GM11168 (cell line): ENCODE measurements at regions not wholly inside any gene's neighbourhood (a gene's known extent, or its start where the extent isn't known, plus 50 kb on each side); places are given as distances from the start of the nearest gene placed in this dataset.
"Not testable (repeated sequence)": the region's sequence is repeated elsewhere in the genome, so short reads cannot be mapped to it uniquely, and the experiment has no call there.

ENCODE experiments used
- in situ Hi-C: fragments of 300-500 bp; cut with MboI; formaldehyde crosslinking; loops from one replicate; pipeline ENCODE4 v1.12.0; 2022; ENCODE audit warnings: low sequenced_read_pairs; ENCODE audit not compliant: unreplicated experiment

DNA sequence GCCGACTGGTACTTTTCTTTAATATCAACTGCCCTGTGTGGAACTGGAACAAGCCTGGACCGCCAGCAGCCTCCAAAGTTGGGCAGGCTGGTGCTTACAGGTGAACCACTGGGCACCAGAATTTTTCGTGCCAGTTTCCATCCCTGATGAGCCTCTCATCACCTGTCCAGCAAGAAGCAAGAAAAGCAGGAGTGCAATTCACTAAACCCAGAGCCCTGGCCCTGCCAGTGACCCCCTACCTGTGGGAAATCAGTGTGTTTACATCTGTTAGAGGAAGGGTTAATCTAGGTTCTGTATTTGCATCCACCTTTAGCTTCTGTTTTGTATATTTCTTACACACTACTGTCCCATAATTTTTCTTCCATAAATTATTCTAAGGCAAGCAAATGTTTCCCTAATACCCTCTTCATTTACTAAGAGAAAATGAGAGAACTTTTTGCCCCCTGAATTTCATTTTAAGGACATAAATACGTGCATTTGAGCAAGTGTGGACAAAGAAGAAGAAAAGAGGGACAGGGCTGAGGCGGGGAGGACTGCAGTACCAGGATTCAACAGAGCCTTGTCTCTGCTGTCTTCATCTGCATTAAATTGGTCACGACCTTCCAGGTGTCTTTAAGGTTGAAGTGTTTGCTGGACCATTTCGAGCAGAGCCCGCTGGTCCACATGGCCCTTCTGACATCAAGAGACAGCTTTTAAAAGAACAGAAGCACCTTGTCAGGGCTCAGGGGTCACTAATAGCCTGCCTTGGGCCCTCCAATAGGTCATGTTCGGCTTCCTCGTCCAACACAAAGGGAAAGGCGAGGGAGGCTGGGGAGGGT lies 763.1 kb downstream of the BCL11A start:
- in situ Hi-C loops = no loop called here

DNA sequence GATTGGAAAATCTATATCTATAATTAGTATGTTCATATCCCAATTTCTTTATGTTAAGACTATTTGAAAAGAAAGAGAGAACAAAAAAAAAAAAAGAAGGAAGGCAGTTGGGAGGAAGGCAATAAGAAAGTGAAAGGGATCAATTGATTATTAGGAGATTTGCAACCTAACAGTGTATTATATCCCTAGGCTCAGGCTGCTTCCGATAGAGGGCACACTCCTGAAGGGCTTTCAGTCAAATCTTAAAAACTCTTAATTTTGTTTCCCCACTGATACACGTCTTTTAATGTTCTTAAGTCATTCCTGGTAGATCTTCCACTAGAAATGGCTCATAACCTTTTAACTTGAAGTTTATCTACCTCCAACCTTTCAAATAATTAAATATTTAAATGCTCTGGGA lies 763.9 kb downstream of the BCL11A start:
- in situ Hi-C loops = no loop called here

DNA sequence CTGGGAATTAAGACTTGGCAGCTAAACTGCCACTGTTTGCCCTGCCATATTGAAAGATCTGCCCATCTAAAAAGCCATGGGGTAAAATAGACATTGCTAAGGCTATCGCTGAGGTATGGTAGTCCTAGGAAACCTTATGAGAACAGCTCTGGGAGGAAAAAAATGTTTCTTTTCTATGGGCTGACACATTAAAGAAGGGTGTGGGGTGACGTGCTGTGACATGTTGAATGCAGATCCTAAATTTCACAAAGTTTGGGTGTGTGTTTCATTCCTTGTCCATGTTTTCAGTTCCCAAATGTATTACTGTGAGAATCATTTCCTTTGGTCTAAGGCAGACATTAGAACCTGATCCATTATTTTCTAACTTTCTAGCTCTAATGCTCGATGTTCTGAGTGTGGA lies 766.4 kb downstream of the BCL11A start:
- in situ Hi-C loops = no loop called here

DNA sequence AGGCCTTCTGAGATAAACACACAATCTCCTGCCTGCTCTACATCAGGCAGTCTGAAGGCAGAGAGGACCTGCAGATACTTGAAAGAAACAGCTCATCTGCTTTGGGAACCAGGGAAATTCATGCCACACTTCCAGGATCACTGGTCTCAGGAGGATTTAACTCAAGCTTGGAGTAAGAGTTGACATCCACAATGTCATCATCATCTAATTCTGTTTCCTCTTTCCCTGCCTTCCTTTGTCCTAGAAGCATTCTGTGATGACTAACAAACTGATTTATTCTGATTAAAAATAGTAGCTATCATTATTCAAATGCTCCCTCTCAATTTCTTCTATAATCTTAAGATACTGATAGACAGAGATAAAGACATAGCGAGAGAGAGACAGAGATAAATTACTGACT lies 766.8 kb downstream of the BCL11A start:
- in situ Hi-C loops = no loop called here

DNA sequence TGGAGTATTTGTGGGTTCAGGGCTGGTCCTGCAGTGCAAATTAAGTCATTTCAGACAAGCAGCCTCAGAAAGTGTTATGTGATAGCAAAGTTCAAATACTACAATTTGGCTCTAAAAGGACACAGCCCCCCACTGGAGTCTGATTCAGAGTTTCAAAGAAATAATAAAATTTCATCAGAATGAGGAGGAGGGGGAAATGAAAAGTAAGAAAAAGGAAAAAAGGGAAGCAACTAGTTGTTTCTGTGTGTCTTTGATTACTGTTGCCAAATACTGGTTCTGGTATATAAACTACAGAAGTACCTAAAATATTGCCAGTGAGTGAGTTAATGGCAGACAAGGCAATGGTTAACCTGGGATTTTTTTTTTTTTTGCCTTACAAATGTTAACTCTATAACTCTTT lies 773.9 kb downstream of the BCL11A start:
- in situ Hi-C loops = no loop called here

DNA sequence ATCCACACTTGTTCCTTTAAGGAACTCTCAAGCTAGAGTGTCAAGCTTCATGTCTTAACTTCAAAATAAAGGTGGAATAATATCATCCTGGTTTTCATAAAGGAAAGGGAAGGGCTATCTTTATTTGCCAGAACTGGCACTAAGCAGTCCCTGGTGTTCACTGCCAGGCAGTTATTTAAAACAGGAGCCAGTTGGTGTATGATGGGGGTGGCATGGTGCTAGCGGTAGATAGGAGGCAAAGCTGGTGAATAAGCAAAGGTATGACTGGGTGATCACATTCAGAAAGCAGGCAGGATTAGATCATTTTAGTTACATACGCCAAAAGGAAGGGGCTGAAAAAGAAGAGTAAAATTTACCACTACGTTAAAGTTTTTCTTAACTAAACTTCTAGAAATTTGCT lies 776.3 kb downstream of the BCL11A start:
- in situ Hi-C loops = no loop called here

DNA sequence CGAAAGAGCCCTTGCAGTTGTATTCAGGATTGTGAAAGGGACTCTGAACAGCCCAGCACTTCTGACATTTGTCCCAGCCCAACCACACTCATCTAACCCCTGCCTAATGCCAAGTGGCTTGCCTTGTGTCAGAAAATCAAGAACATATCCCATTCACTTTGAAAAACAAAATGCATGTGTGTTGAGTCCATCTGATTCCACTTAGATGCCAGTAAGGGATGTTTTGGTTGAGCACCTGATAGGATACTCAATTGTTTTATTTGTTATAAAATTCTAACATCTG lies 776.8 kb downstream of the BCL11A start:
- in situ Hi-C loops = no loop called here

DNA sequence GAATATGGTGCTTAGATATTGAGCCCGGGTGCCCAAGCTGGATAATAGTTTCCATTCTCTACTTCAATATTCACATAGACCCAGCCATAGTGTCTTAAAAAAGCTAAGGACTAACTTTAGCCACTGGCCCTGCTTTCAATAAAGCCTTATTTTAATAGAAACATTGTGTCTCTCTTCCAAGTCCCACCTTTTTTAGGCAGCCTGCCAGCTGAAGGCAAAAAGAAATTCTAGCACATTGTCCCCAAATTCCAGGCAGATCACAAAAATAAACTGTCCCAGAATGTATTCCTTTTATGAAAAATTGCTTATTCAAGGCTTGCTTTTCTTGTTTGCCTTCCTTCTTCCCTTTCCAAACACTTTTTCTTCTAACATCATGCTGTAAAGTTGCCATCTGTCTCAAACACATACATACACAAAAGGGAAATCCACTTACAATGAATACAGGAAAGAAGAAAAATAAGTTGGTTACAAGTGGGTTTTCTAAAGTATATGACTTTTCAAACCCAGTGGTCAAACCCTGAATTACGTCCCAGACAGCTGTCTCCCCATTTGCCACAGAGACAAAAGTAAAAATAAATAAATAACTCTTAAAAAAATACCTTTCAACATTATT lies 778.5 kb downstream of the BCL11A start:
- in situ Hi-C loops = no loop called here

DNA sequence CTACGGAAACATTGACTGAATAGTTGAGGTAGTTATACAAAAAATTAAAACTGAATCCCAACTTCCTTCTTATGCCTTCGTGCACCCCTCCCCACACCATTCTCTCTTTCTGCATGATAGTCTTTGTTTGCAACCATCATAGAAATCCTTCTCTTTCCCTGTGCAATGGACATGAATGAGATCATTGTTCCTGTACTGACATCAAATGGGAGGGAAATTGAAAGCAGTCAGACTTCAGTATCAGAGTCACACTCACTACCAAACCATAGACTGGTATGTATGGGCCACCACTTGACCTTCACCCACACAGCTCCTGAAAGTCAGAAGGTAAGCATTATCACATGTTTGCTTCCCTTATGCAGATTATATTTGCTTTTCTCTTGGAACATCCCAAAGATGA lies 782.8 kb downstream of the BCL11A start:
- in situ Hi-C loops = no loop called here

DNA sequence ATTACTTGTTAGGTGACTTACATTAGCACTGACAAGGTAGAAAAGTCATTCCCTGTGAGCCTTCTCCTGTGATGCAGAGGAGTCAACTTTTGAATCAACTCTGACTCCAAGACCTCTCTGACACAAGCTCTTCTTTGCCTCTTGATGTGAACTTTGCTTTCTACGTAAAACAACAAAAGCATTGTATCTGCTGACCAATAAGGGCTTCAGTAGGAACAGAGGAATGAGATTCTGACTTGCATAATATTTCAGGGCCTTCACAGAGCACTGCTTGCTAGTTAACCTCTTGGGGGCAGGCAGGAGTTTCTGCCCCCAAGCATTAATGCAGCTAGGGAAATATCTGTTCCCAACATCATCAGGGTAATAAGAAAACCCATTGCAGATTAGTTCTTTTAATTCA lies 791.5 kb downstream of the BCL11A start:
- in situ Hi-C loops = no loop called here

DNA sequence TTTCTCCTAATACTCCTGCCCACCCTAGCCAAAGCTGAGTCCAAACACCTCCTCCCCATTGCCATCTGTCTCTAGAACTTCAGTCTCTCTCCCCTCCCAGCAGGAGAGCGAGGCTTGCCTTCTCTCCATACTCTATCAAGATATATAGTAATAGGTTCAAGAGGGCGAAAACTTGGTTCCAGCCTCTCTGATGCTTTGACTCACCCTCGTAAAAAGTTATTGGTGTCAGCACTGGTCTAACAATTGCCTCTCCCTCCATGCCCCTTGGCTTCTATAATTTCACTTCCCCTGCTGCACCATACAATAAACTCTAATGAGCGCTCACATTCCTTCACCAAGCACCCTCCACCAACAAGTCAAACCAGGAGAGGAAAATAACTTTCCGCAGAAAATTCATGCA lies 797.3 kb downstream of the BCL11A start:
- in situ Hi-C loops = no loop called here

DNA sequence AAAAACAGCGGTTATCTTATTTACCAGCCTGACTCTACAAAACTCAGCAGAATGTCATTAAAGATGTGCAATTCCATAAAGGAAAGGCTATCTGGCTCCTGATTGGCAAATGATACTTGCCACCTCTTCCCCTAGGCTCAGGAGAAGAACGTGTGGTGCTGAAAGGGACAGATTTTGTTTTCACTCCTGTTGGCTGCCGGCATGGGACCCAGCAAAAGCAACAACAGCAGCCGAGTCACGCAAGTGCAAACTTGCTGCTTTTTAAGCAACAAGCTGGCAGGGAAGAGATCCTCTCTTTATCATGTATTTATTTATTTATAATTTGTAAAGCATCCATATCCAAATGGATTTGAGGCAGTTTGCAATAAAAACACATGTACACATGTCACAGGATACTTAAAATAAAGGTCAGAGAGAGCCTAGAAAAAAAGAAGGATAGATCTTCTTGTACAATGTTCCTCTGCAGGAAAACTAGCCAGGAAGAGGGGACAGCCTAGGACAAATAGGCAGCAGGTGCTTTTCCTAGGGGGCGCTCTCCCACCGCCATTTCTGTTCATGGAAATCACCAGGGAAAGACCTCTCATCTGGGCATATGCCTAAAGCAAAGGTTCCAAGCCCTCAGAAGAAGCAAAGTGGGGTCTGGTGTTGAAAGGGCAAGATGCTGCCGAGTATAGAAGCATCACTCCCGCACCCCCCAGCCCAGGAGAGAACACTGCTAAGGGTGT lies 799.3 kb downstream of the BCL11A start:
- in situ Hi-C loops = no loop called here

DNA sequence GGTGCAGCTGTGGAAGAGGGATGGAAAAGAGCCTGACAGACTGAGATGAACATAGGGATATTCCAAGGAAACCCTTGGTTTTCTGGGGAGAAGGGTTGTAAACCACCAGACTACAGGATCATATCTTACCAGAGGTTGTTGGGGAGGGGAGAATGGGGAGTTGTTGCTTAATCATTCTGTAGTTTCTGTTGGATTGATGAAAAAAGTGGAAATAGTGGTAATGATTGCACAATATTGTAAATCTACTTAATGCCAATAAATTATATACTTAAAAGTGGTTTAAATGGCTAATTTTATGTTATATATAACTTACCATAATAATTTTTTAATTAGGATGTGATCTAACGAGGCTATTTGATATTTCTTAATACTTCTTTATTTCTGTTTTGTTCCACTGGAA lies 800.9 kb downstream of the BCL11A start:
- in situ Hi-C loops = no loop called here

DNA sequence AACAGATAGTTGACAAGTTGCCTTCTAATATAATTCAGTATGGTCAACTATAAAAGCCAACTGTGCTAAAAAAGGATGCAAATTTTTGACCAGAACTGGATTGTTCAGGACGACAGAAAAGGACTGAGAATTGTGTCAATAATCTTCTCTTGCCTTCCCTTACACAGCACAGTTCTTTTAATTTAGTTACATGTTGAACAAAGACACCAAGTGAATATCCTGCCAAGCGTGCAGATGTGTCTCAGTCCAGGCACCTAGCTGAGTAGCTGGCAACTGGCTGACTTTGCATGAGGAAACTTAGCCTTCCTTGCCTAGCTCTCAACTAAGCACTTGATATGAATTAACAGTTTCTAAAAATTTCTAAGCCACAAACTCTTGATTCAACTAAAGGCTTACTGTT lies 801.4 kb downstream of the BCL11A start:
- in situ Hi-C loops = no loop called here

DNA sequence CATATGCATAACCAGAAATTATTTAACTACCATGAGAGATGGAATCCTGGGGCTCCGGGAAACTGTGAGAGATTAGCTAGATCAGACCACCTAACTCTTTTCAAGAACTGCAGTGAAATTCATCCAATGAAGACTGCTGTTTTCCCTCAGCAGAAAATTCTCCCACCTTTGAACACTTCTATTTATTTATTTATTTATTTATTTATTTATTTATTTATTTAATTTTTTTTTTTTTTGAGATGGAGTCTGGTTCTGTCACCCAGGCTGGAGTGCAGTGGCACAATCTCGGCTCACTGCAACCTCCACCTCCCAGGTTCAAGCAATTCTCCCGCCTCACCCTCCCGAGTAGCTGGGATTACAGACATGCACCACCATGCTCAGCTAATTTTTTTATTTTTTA lies 802.2 kb downstream of the BCL11A start:
- in situ Hi-C loops = not testable (repeated sequence)

DNA sequence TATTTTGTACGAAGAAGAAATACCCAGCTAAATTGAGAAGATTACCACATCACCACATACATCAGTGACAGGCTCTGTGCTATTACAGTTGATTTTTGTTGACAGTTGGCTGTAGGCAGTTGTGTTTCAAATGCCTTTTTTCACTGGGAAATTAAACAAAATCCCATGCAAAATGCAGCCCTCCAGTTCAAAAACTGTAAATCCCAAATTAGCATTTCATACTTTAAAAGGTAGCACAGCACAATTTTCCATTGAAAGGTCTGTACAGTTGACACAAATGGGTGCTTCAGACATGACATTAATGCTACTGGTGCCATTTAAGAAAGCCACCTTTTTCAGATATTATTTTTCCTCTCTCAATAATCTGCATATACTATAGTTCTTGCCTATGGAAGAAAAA lies 807.2 kb downstream of the BCL11A start:
- in situ Hi-C loops = no loop called here

DNA sequence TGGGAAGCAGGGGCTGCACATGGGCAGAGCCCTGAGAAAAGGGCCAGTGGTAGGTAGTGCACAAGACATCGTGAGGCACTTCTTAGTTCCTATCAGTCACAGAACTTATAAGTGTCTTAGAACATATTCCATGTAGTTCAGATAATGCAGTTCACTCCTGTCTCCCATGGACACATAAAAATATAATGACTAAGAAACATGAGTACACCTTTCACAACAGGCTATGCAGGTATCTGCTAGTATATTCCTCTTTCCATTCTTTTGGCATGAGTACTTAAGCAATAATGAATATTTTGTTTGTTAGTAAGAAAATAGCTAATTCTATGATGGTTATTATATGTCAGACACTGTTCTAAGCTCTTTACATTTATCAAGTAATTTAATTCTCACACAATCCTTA lies 808.4 kb downstream of the BCL11A start:
- in situ Hi-C loops = no loop called here

DNA sequence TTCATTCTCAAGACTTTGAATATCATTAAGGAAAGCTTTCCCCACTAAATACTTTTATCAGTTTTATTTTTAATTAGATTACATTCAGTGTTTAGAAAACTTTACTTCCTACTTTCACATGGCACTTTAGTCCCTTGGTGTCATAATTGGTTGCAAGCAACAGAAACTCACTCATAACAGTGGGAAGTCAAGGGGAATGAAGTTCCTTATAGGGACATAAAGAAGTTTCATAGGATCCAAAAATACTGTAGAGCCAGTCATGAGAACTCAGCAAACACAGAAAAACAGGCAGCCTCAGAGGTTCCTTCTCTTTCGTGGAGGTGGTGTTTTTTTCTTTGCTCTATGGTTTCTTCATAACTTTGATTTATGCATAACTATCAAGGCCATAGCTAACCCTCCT lies 809.0 kb downstream of the BCL11A start:
- in situ Hi-C loops = no loop called here

DNA sequence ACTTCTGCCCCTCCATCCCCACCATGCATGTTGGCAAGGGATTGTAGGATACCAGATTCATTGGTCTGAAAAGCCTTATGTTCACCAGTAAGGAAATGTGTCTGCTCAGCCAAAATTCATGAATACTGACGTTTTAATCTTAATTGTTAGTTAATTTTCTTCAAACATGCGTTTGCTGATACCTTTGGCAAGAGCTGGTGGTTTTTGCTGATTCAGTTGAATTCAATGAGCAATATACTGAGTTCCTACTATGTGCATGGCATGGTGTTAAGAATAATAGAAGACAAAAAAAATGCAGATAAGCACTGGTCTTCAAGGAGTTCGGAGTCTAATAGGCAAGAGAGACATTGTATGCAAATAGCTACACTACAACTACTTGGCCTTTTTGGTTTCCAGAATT lies 811.6 kb downstream of the BCL11A start:
- in situ Hi-C loops = no loop called here

DNA sequence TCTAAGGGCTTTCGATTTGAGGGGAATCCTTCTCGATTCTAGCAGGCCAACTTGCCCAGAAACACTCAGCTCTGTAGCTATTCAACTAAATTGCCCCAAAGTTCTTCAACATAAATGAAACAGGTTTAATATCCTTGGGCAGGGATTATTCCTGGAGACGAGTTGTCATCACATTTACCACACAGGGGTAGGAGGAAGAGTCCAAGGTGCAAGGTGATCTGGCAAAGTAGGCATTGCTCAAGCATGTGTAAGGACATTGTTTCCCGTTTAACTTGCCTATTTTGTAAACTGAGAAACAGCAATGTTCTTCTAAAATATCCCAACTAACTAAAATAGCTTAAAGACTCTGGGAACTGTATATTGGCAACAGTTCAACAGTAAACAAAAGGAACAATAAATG lies 814.3 kb downstream of the BCL11A start:
- in situ Hi-C loops = no loop called here

DNA sequence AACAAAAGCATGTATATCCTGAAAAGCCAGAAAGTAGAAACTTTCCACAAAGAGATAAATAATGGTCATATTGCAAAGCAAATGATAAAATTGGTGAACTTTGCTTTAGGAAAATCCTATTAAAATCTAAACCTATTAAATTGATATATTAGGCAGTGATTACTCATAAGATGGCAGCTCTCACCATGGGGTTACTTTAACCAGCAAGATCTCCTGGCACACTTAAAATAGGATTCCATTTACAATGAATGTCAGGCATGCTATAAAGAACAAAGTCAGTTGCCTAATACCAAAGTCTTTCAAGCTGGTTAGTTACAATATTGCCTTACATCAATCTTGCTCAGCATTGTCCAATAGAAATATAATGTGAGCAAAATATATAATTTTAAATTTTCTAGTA lies 816.2 kb downstream of the BCL11A start:
- in situ Hi-C loops = no loop called here

DNA sequence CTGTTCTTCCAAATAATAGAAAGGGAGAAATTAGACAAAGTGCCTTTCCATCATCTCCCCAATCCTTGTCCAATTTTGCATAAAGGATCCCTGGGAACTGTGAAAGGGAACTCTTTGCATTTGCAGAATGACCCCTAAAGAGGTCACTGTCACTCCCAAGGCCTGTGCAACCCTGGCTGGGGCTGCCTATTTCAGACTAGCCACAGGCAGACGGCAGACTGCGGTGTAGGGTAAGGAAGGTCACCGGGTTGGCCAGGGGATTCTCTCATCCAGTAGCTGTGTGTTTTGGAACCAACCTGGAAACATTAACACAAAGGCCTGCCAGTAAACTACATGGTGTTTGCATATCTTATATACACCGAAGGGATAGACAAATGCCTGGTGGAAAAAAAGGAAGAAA lies 818.7 kb downstream of the BCL11A start:
- in situ Hi-C loops = no loop called here
